Stimulated activated CD4-positive, alpha-beta T cell treated with anti-CD3 and anti-CD28 coated beads, Interleukin-1b, Interleukin-23, amount 100 ng/mL, for 24 hours (primary cell): ENCODE measurements at regions not wholly inside any gene's neighbourhood (a gene's known extent, or its start where the extent isn't known, plus 50 kb on each side); places are given as distances from the start of the nearest gene placed in this dataset.

Source experiments
- DNase-seq, 4 experiments: peaks; one replicate each; pipeline ENCODE4 v3.0.0-alpha.2; 2020; ENCODE audit warnings: low read depth in 4 of 4, low spot score in 1 of 4

GRCh38 chr17:52283872-52284271, 125.4 kb upstream of the CA10 start:
- DNase-seq: no peak

- no peak for DNase-seq
Measured at GRCh38 chr17:52276381-52277008, 118.0 kb upstream of the CA10 start.

- no peak for DNase-seq
Measured at GRCh38 chr17:52271781-52272180, 113.3 kb upstream of the CA10 start.

GRCh38 chr17:52255347-52255746, 96.8 kb upstream of the CA10 start:
- DNase-seq: no peak

- no peak for DNase-seq
Measured at GRCh38 chr17:52244689-52245088, 86.2 kb upstream of the CA10 start.

- DNase-seq: no peak
Measured at GRCh38 chr17:52242268-52242667, 83.8 kb upstream of the CA10 start.

- no peak for DNase-seq
Measured at GRCh38 chr17:52237151-52237550, 78.6 kb upstream of the CA10 start.

- no peak for DNase-seq
Measured at GRCh38 chr17:52235516-52235915, 77.0 kb upstream of the CA10 start.

- DNase-seq: no peak
Measured at GRCh38 chr17:52233632-52234031, 75.1 kb upstream of the CA10 start.

- DNase-seq: no peak
Measured at GRCh38 chr17:52233176-52233575, 74.7 kb upstream of the CA10 start.

- no peak for DNase-seq
Measured at GRCh38 chr17:52228823-52229222, 70.3 kb upstream of the CA10 start.

- DNase-seq: no peak
Measured at GRCh38 chr17:52227926-52228325, 69.4 kb upstream of the CA10 start.

- no peak for DNase-seq
Measured at GRCh38 chr17:52213451-52213850, 54.9 kb upstream of the CA10 start.

- DNase-seq: no peak
Measured at GRCh38 chr17:52212851-52213250, 54.3 kb upstream of the CA10 start.

GRCh38 chr17:52209507-52209906, 51.0 kb upstream of the CA10 start:
- no peak for DNase-seq
